ENCODE measurements at regions not wholly inside any gene's neighbourhood (a gene's known extent, or its start where the extent isn't known, plus 50 kb on each side); places are given as distances from the start of the nearest gene placed in this dataset.
A peak's percentile ranks its signal among the peaks of the same experiment; 100 is the strongest.

GRCh38 chr4:149279776-149280175 is 535.9 kb downstream of the IQCM start:
- TF ChIP-seq CTCF (conservative IDR thresholded peaks at IDR 0.05; ENCODE audit: low read depth, low read length), result no peak
- H3K4me3 ChIP-seq (ENCODE audit: low read length), result no peak overlapping the region
- DNase-seq (ENCODE audit: low read depth), result no peak

- TF ChIP-seq CTCF (conservative IDR thresholded peaks at IDR 0.05; ENCODE audit: low read depth, low read length), result no peak
- DNase-seq (ENCODE audit: low read depth), result no peak
- H3K4me3 ChIP-seq (ENCODE audit: low read length), result no peak overlapping the region
Measured at GRCh38 chr4:149279331-149279730, 536.3 kb downstream of the IQCM start.

GRCh38 chr4:149277705-149278104 is 537.9 kb downstream of the IQCM start:
- no peak for DNase-seq (ENCODE audit: low read depth)
- H3K4me3 ChIP-seq (ENCODE audit: low read length), result no peak overlapping the region
- no peak for TF ChIP-seq CTCF (conservative IDR thresholded peaks at IDR 0.05; ENCODE audit: low read depth, low read length)

- no peak for DNase-seq (ENCODE audit: low read depth)
- H3K4me3 ChIP-seq (ENCODE audit: low read length), result no peak overlapping the region
- TF ChIP-seq CTCF (conservative IDR thresholded peaks at IDR 0.05; ENCODE audit: low read depth, low read length), result no peak
Measured at GRCh38 chr4:149269835-149270234, 545.8 kb downstream of the IQCM start.

- DNase-seq (ENCODE audit: low read depth), result peak; percentile 39
Measured at GRCh38 chr4:149266301-149266700, 549.3 kb downstream of the IQCM start.

GRCh38 chr4:149265645-149266044 is 550.0 kb downstream of the IQCM start:
- no peak for DNase-seq (ENCODE audit: low read depth)
- H3K4me3 ChIP-seq (ENCODE audit: low read length), result no peak overlapping the region
- TF ChIP-seq CTCF (conservative IDR thresholded peaks at IDR 0.05; ENCODE audit: low read depth, low read length), result no peak

More at GRCh38 chr4:149266301-149266700, 549.3 kb downstream of the IQCM start:
- no peak for TF ChIP-seq CTCF (conservative IDR thresholded peaks at IDR 0.05; ENCODE audit: low read depth, low read length)
- no peak overlapping the region for H3K4me3 ChIP-seq (ENCODE audit: low read length)

GRCh38 chr4:149264093-149264733 is 551.4 kb downstream of the IQCM start:
- TF ChIP-seq CTCF (conservative IDR thresholded peaks at IDR 0.05; ENCODE audit: low read depth, low read length), result peak; percentile 73
- DNase-seq (ENCODE audit: low read depth), result no peak
- no peak overlapping the region for H3K4me3 ChIP-seq (ENCODE audit: low read length)
